ENCODE measurements at regions not wholly inside any gene's neighbourhood (a gene's known extent, or its start where the extent isn't known, plus 50 kb on each side); places are given as distances from the start of the nearest gene placed in this dataset.

DNA sequence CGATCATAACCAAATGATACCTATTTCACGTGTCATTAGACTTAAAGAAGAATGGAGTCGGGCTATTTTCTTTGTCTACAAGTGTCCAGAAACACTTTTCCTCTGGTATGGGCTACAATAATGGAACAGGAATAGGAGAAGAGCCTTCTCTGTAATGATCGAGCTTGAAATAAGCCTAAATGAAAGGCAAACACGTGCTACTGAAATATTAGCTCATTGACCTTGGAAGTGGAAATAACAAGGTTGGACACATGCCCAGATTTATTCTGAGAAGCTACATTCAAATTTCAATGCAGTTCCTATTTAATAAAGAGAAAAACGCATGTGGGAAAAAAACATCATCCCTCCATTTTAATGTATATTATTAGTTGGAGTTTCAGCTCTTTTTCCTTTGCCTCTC, 254.7 kb upstream of the PTER start:
- TF ChIP-seq, protein P1, sequence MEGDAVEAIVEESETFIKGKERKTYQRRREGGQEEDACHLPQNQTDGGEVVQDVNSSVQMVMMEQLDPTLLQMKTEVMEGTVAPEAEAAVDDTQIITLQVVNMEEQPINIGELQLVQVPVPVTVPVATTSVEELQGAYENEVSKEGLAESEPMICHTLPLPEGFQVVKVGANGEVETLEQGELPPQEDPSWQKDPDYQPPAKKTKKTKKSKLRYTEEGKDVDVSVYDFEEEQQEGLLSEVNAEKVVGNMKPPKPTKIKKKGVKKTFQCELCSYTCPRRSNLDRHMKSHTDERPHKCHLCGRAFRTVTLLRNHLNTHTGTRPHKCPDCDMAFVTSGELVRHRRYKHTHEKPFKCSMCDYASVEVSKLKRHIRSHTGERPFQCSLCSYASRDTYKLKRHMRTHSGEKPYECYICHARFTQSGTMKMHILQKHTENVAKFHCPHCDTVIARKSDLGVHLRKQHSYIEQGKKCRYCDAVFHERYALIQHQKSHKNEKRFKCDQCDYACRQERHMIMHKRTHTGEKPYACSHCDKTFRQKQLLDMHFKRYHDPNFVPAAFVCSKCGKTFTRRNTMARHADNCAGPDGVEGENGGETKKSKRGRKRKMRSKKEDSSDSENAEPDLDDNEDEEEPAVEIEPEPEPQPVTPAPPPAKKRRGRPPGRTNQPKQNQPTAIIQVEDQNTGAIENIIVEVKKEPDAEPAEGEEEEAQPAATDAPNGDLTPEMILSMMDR (IDR thresholded peaks at IDR 0.05; ENCODE audit: insufficient read depth, low read depth, low read length, missing control alignments): no peak
- no peak overlapping the region for H3K4me3 ChIP-seq (ENCODE audit: low read length)
- DNase-seq (ENCODE audit: low read depth): no peak

DNA sequence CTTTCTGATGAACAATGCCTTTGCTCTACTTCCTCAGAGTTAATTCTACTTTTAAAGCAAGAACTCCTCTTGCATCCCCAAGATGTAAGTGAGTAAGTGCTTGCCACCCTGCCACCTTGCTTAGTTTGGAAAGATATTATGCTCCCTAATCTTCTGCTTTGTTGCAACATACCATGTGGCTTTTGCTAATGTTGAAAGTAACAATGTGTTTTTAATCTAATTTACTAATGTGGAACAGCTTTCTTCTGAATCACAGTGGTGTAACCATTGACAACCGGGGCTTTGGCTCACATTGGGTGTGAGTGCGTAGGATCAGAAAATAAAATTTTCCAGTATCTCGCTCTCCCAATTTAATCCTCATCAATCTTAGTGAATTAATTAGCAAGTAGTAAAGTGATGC, 254.1 kb upstream of the PTER start:
- DNase-seq (ENCODE audit: low read depth): no peak
- no peak overlapping the region for H3K4me3 ChIP-seq (ENCODE audit: low read length)
- TF ChIP-seq, protein P1 (IDR thresholded peaks at IDR 0.05; ENCODE audit: insufficient read depth, low read depth, low read length, missing control alignments): no peak

GRCh38 chr10:16184096-16184597, 252.7 kb upstream of the PTER start:
- peak; percentile 54 for DNase-seq (ENCODE audit: low read depth)
- TF ChIP-seq, protein P1 (IDR thresholded peaks at IDR 0.05; ENCODE audit: insufficient read depth, low read depth, low read length, missing control alignments): no peak
- H3K4me3 ChIP-seq (ENCODE audit: low read length): no peak overlapping the region

DNA sequence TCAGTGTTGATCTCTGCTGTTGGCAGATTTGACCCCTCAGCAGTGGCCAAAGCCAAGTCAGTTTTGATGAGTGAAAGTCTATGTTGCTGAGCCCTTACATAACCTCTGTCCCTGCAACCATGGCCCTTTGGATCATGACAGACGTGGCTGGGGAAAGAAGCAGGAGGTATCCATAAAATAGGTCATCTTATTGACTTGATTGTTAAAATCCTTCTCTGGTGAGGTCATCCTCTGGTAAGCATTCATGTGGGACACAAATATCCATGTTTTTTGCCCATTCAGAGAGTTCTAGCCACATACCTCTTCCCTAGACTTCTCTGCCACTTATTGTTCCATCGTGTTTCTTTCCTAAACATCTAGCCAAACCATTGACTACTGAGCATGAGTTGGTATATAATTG, 251.9 kb upstream of the PTER start:
- TF ChIP-seq, protein P1 (IDR thresholded peaks at IDR 0.05; ENCODE audit: insufficient read depth, low read depth, low read length, missing control alignments): no peak
- DNase-seq (ENCODE audit: low read depth): no peak
- no peak overlapping the region for H3K4me3 ChIP-seq (ENCODE audit: low read length)

- TF ChIP-seq, protein P1 (IDR thresholded peaks at IDR 0.05; ENCODE audit: insufficient read depth, low read depth, low read length, missing control alignments): no peak
- no peak for DNase-seq (ENCODE audit: low read depth)
- H3K4me3 ChIP-seq (ENCODE audit: low read length): no peak overlapping the region
These were observed 250.2 kb upstream of the PTER start for GRCh38 chr10:16186564-16186963.

DNA sequence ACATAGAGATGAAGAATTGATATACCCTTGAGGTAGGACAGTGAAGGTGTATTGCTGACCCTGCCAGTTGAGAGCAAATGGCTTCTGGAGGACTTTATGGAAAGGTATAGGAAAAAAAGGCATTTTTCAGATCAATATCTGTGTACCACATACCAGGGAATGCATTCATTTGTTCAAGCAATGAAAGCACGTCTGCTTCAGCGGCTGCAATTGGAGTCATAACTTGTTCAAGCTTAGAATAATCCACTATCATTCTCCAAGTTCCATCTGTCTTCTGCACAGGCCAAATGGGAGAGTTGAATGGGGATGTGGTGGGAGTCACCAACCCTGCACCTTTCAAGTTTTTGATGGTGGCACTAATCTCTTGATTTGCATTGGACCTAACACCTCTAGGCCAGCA, 249.6 kb upstream of the PTER start:
- TF ChIP-seq, protein P1 (IDR thresholded peaks at IDR 0.05; ENCODE audit: insufficient read depth, low read depth, low read length, missing control alignments): no peak
- no peak for DNase-seq (ENCODE audit: low read depth)
- H3K4me3 ChIP-seq (ENCODE audit: low read length): no peak overlapping the region

GRCh38 chr10:16192337-16192736, 244.5 kb upstream of the PTER start:
- DNase-seq (ENCODE audit: low read depth): peak; percentile 30
- TF ChIP-seq, protein P1 (IDR thresholded peaks at IDR 0.05; ENCODE audit: insufficient read depth, low read depth, low read length, missing control alignments): no peak

More at GRCh38 chr10:16192337-16192736, 244.5 kb upstream of the PTER start:
- no peak overlapping the region for H3K4me3 ChIP-seq (ENCODE audit: low read length)
